ENCODE measurements at regions not wholly inside any gene's neighbourhood (a gene's known extent, or its start where the extent isn't known, plus 50 kb on each side); places are given as distances from the start of the nearest gene placed in this dataset.

- no peak for DNase-seq
These were observed 107.9 kb upstream of the ALDH1B1 start for GRCh38 chr9:38284588-38285051.

GRCh38 chr9:38284039-38284575, 108.4 kb upstream of the ALDH1B1 start:
- no peak for DNase-seq

- DNase-seq = no peak
These were observed 109.7 kb upstream of the ALDH1B1 start for GRCh38 chr9:38282756-38283155.

- DNase-seq = no peak
These were observed 110.6 kb upstream of the ALDH1B1 start for GRCh38 chr9:38281917-38282316.

- no peak for DNase-seq
These were observed 111.3 kb upstream of the ALDH1B1 start for GRCh38 chr9:38281196-38281595.

GRCh38 chr9:38280251-38280800, 112.2 kb upstream of the ALDH1B1 start:
- DNase-seq = no peak

- no peak for DNase-seq
These were observed 113.4 kb upstream of the ALDH1B1 start for GRCh38 chr9:38278931-38279679.

GRCh38 chr9:38278457-38278856, 114.0 kb upstream of the ALDH1B1 start:
- peak; percentile 5 for DNase-seq

- DNase-seq = no peak
These were observed 114.8 kb upstream of the ALDH1B1 start for GRCh38 chr9:38277601-38278200.

- DNase-seq = no peak
These were observed 115.6 kb upstream of the ALDH1B1 start for GRCh38 chr9:38276771-38277439.

GRCh38 chr9:38274800-38275199, 117.7 kb upstream of the ALDH1B1 start:
- no peak for DNase-seq

GRCh38 chr9:38272710-38273109, 119.8 kb upstream of the ALDH1B1 start:
- DNase-seq = no peak

GRCh38 chr9:38271666-38272241, 120.7 kb upstream of the ALDH1B1 start:
- DNase-seq = no peak

- no peak for DNase-seq
These were observed 122.7 kb upstream of the ALDH1B1 start for GRCh38 chr9:38269775-38270174.

- no peak for DNase-seq
These were observed 129.0 kb upstream of the ALDH1B1 start for GRCh38 chr9:38263532-38263931.

GRCh38 chr9:38259519-38260218, 132.8 kb upstream of the ALDH1B1 start:
- DNase-seq = no peak

GRCh38 chr9:38259056-38259455, 133.4 kb upstream of the ALDH1B1 start:
- DNase-seq = no peak

GRCh38 chr9:38257626-38258215, 134.8 kb upstream of the ALDH1B1 start:
- no peak for DNase-seq

GRCh38 chr9:38256461-38256860, 136.0 kb upstream of the ALDH1B1 start:
- DNase-seq = no peak

- DNase-seq = no peak
These were observed 136.9 kb upstream of the ALDH1B1 start for GRCh38 chr9:38255599-38255998.

- DNase-seq = no peak
These were observed 137.7 kb upstream of the ALDH1B1 start for GRCh38 chr9:38254756-38255155.

GRCh38 chr9:38254151-38254550, 138.4 kb upstream of the ALDH1B1 start:
- no peak for DNase-seq
